ENCODE measurements at regions not wholly inside any gene's neighbourhood (a gene's known extent, or its start where the extent isn't known, plus 50 kb on each side); places are given as distances from the start of the nearest gene placed in this dataset.
"Not testable (repeated sequence)": the region's sequence is repeated elsewhere in the genome, so short reads cannot be mapped to it uniquely, and the experiment has no call there.

- DNase-seq (ENCODE audit: low read depth): peak; percentile 2
These were observed 104.0 kb upstream of the RHOBTB1 start for GRCh38 chr10:61047788-61048560.

GRCh38 chr10:61047081-61047480, 103.1 kb upstream of the RHOBTB1 start:
- no peak for DNase-seq (ENCODE audit: low read depth)

GRCh38 chr10:61045480-61045879, 101.5 kb upstream of the RHOBTB1 start:
- not testable (repeated sequence) for DNase-seq (ENCODE audit: low read depth)

GRCh38 chr10:61042533-61042932, 98.5 kb upstream of the RHOBTB1 start:
- no peak for DNase-seq (ENCODE audit: low read depth)

GRCh38 chr10:61040399-61041016, 96.5 kb upstream of the RHOBTB1 start:
- DNase-seq (ENCODE audit: low read depth): no peak

GRCh38 chr10:61039868-61040267, 95.9 kb upstream of the RHOBTB1 start:
- no peak for DNase-seq (ENCODE audit: low read depth)

GRCh38 chr10:61037261-61037830, 93.4 kb upstream of the RHOBTB1 start:
- DNase-seq (ENCODE audit: low read depth): not testable (repeated sequence)

- DNase-seq (ENCODE audit: low read depth): not testable (repeated sequence)
These were observed 92.2 kb upstream of the RHOBTB1 start for GRCh38 chr10:61036148-61036547.

GRCh38 chr10:61031341-61031740, 87.4 kb upstream of the RHOBTB1 start:
- no peak for DNase-seq (ENCODE audit: low read depth)

GRCh38 chr10:61029411-61029810, 85.4 kb upstream of the RHOBTB1 start:
- no peak for DNase-seq (ENCODE audit: low read depth)

- peak; percentile 69 for DNase-seq (ENCODE audit: low read depth)
These were observed 84.9 kb upstream of the RHOBTB1 start for GRCh38 chr10:61028861-61029361.

GRCh38 chr10:61024856-61025201, 80.8 kb upstream of the RHOBTB1 start:
- DNase-seq (ENCODE audit: low read depth): peak; percentile 49

- DNase-seq (ENCODE audit: low read depth): no peak
These were observed 80.3 kb upstream of the RHOBTB1 start for GRCh38 chr10:61024151-61024855.

- DNase-seq (ENCODE audit: low read depth): no peak
These were observed 79.1 kb upstream of the RHOBTB1 start for GRCh38 chr10:61023053-61023452.

GRCh38 chr10:61021926-61022325, 77.9 kb upstream of the RHOBTB1 start:
- no peak for DNase-seq (ENCODE audit: low read depth)

- no peak for DNase-seq (ENCODE audit: low read depth)
These were observed 76.6 kb upstream of the RHOBTB1 start for GRCh38 chr10:61020420-61021158.

- no peak for DNase-seq (ENCODE audit: low read depth)
These were observed 74.2 kb upstream of the RHOBTB1 start for GRCh38 chr10:61018146-61018545.

- DNase-seq (ENCODE audit: low read depth): no peak
These were observed 72.6 kb upstream of the RHOBTB1 start for GRCh38 chr10:61016630-61017029.

GRCh38 chr10:61016007-61016406, 72.0 kb upstream of the RHOBTB1 start:
- no peak for DNase-seq (ENCODE audit: low read depth)

GRCh38 chr10:61010863-61011262, 66.9 kb upstream of the RHOBTB1 start:
- DNase-seq (ENCODE audit: low read depth): no peak

- not testable (repeated sequence) for DNase-seq (ENCODE audit: low read depth)
These were observed 59.1 kb upstream of the RHOBTB1 start for GRCh38 chr10:61003069-61003468.

- no peak for DNase-seq (ENCODE audit: low read depth)
These were observed 57.7 kb upstream of the RHOBTB1 start for GRCh38 chr10:61001731-61002122.

Measured in ELR (cell line).